GM18868 (cell line): ENCODE measurements at regions not wholly inside any gene's neighbourhood (a gene's known extent, or its start where the extent isn't known, plus 50 kb on each side); places are given as distances from the start of the nearest gene placed in this dataset.

Experiments used
- ATAC-seq: cut with Tn5 transposase; IDR thresholded peaks from one replicate; pipeline ENCODE4 v1.9.1; 2021; ENCODE audit warnings: mild to moderate bottlenecking, moderate library complexity; ENCODE audit not compliant: unreplicated experiment

GRCh38 chr2:105150231-105150630 lies 91.3 kb upstream of the GPR45 start:
- ATAC-seq: no peak

- ATAC-seq: no peak
These were observed 87.3 kb upstream of the GPR45 start for GRCh38 chr2:105154119-105154818.

- no peak for ATAC-seq
These were observed 85.4 kb upstream of the GPR45 start for GRCh38 chr2:105156166-105156565.

- no peak for ATAC-seq
These were observed 83.5 kb upstream of the GPR45 start for GRCh38 chr2:105158002-105158401.

- no peak for ATAC-seq
These were observed 74.9 kb upstream of the GPR45 start for GRCh38 chr2:105166688-105167087.

- no peak for ATAC-seq
These were observed 73.0 kb upstream of the GPR45 start for GRCh38 chr2:105168543-105168942.

- ATAC-seq: no peak
These were observed 66.3 kb upstream of the GPR45 start for GRCh38 chr2:105175231-105175630.

- ATAC-seq: no peak
These were observed 65.1 kb upstream of the GPR45 start for GRCh38 chr2:105176429-105176828.

GRCh38 chr2:105177008-105177407 lies 64.5 kb upstream of the GPR45 start:
- ATAC-seq: no peak

GRCh38 chr2:105177536-105178254 lies 63.8 kb upstream of the GPR45 start:
- ATAC-seq: no peak

GRCh38 chr2:105179469-105180372 lies 61.8 kb upstream of the GPR45 start:
- no peak for ATAC-seq

GRCh38 chr2:105180491-105180972 lies 61.0 kb upstream of the GPR45 start:
- ATAC-seq: no peak

- ATAC-seq: no peak
These were observed 60.3 kb upstream of the GPR45 start for GRCh38 chr2:105181282-105181681.

GRCh38 chr2:105183555-105184323 lies 57.8 kb upstream of the GPR45 start:
- peak; percentile 76 for ATAC-seq

GRCh38 chr2:105184420-105184819 lies 57.1 kb upstream of the GPR45 start:
- ATAC-seq: no peak

- ATAC-seq: no peak
These were observed 54.5 kb upstream of the GPR45 start for GRCh38 chr2:105186967-105187498.

- ATAC-seq: no peak
These were observed 54.0 kb upstream of the GPR45 start for GRCh38 chr2:105187531-105187930.

- ATAC-seq: peak; percentile 66
These were observed 53.2 kb upstream of the GPR45 start for GRCh38 chr2:105188343-105188742.
